Gastrocnemius medialis (tissue), 4 donors: ENCODE measurements at regions not wholly inside any gene's neighbourhood (a gene's known extent, or its start where the extent isn't known, plus 50 kb on each side); places are given as distances from the start of the nearest gene placed in this dataset.

ENCODE experiments used
- ATAC-seq, 2 donors: fragments of 150-250 bp; one replicate each; pipeline ENCODE4 v1.9.1; 2016
- DNase-seq, 2 donors: peaks; one replicate each; pipeline ENCODE4 v3.0.0-alpha.2; 2019
- H3K27ac ChIP-seq, 4 donors: fragments of 200-600 bp; sonication (generic); 1 replicate in 1 of 4; 2 replicates in 3 of 4; pipeline ENCODE4 v1.5.1; 2016 to 2018; ENCODE audit warnings: mild to moderate bottlenecking in 2 of 4, moderate library complexity in 1 of 4
- H3K27me3 ChIP-seq, 3 donors: fragments of 200-600 bp; sonication (generic) in 2 of 3; 1 replicate in 1 of 3; 2 replicates in 2 of 3; pipeline versions ENCODE4 v1.5.1 to v1.6.0; 2016 to 2019; ENCODE audit warnings: mild to moderate bottlenecking in 1 of 3, moderate library complexity in 1 of 3
- H3K36me3 ChIP-seq, 2 donors: fragments of 200-600 bp; sonication (generic) in 1 of 2; one replicate each; pipeline ENCODE4 v1.5.1; 2017 to 2018
- H3K4me1 ChIP-seq, 2 donors: fragments of 200-600 bp; sonication (generic) in 1 of 2; one replicate each; pipeline ENCODE4 v1.5.1; 2016 to 2017; ENCODE audit warnings: mild to moderate bottlenecking in 2 of 2
- H3K4me3 ChIP-seq, 4 donors: fragments of 200-600 bp; sonication (generic) in 3 of 4; 1 replicate in 1 of 4; 2 replicates in 3 of 4; pipeline ENCODE4 v1.5.1; 2016 to 2019; ENCODE audit warnings: mild to moderate bottlenecking in 2 of 4
- H3K9me3 ChIP-seq, 3 donors: fragments of 200-600 bp; sonication (generic) in 2 of 3; 1 replicate in 1 of 3; 2 replicates in 2 of 3; pipeline ENCODE4 v1.5.1; 2016 to 2019
- POLR2A ChIP-seq, 2 donors: fragments of 450-650 bp; IDR thresholded peaks; one replicate each; pipeline ENCODE4 v1.6.1; 2017; ENCODE audit warnings: antibody characterized with exemption in 2 of 2, mild to moderate bottlenecking in 2 of 2, moderate library complexity in 2 of 2
- in situ Hi-C, 4 donors: fragments of 200-750 bp; cut with MboI; loops; one replicate each; pipeline versions ENCODE4 v1.15.0 to v1.8.0; 2017; ENCODE audit warnings: low sequenced_read_pairs in 4 of 4
- intact Hi-C: fragments of 100-400 bp; cut with DNase I; formaldehyde crosslinking; loops from one replicate; pipeline ENCODE4 v1.15.1; 2023; ENCODE audit warnings: low total_unique reads
- TF ChIP-seq, protein P1 (sequence below), 5 experiments: fragments of 450-650 bp in 3 of 5; fragments of 200-600 bp in 2 of 5; sonication (generic) in 2 of 5; IDR thresholded peaks in 4 of 5; conservative IDR thresholded peaks in 1 of 5; 1 replicate in 4 of 5; 2 replicates in 1 of 5; pipeline ENCODE4 v1.5.1; 2016 to 2019; ENCODE audit warnings: antibody characterized with exemption in 5 of 5, mild to moderate bottlenecking in 3 of 5, moderate library complexity in 3 of 5

DNA sequence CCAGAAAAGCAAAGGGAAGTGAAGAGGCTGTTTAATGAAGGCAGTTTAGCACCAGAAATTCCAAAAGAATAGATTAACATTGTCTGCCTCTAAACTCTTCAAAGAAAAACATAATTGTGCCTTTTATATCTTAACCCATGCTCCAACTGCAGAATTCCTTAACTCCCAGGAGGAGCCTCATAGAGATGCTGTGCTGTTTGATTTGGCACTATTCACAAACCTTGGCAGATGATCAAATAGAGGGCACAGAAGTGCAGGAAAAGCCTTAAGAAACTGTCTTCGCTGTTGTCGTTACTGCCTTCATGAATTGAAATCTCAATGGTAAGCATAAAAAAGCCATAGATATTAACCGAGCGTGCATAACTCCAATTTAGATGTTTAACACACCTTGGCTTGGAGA lies 124.1 kb upstream of the MPPED2 start:
- H3K36me3 ChIP-seq = no peaks in the 10 kb centered on the region
- DNase-seq (no peak), ATAC-seq (no peak)
- intact Hi-C loops = no loop called here
- TF ChIP-seq, protein P1, sequence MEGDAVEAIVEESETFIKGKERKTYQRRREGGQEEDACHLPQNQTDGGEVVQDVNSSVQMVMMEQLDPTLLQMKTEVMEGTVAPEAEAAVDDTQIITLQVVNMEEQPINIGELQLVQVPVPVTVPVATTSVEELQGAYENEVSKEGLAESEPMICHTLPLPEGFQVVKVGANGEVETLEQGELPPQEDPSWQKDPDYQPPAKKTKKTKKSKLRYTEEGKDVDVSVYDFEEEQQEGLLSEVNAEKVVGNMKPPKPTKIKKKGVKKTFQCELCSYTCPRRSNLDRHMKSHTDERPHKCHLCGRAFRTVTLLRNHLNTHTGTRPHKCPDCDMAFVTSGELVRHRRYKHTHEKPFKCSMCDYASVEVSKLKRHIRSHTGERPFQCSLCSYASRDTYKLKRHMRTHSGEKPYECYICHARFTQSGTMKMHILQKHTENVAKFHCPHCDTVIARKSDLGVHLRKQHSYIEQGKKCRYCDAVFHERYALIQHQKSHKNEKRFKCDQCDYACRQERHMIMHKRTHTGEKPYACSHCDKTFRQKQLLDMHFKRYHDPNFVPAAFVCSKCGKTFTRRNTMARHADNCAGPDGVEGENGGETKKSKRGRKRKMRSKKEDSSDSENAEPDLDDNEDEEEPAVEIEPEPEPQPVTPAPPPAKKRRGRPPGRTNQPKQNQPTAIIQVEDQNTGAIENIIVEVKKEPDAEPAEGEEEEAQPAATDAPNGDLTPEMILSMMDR (IDR thresholded peaks at IDR 0.05 in 4 of 5, conservative IDR thresholded peaks at IDR 0.05 in 1 of 5) = no peak
- no peak for TF ChIP-seq POLR2A (IDR thresholded peaks at IDR 0.05)
- no peaks in the 10 kb centered on the region for H3K9me3 ChIP-seq
- H3K27ac ChIP-seq = no peak overlapping the region
- in situ Hi-C loops = no loop called here
- H3K27me3 ChIP-seq = no peaks in the 10 kb centered on the region
- H3K4me1 ChIP-seq = no peaks in the 10 kb centered on the region
- H3K4me3 ChIP-seq = no peak overlapping the region

DNA sequence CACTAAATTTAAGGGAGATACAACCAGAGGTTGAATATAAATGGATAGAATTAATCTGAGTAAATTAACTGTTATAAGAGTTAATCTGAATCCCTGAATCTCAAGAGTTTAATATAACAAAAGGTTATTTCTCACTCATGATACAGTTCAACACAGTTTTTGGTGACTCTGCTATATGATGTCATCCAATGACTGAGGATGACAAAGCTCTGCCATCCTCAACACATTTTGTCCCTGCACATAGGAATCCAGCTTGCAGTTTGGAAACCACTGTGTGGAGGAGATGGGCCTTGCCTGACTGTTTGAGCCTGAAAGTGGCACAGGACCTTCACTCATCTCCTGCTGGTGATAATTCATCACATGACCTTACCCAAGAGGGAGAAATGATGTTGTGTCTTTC lies 121.0 kb upstream of the MPPED2 start:
- in situ Hi-C loops (no loop called here), intact Hi-C loops (no loop called here)
- TF ChIP-seq, protein P1 (IDR thresholded peaks at IDR 0.05 in 4 of 5, conservative IDR thresholded peaks at IDR 0.05 in 1 of 5) = no peak
- TF ChIP-seq POLR2A (IDR thresholded peaks at IDR 0.05) = no peak
- Histone ChIP-seq H3K4me3 (no peak overlapping the region), H3K27ac (no peak overlapping the region), H3K27me3 (no peaks in the 10 kb centered on the region), H3K4me1 (no peaks in the 10 kb centered on the region), H3K9me3 (no peaks in the 10 kb centered on the region), H3K36me3 (no peaks in the 10 kb centered on the region)
- ATAC-seq = no peak
- no peak for DNase-seq

DNA sequence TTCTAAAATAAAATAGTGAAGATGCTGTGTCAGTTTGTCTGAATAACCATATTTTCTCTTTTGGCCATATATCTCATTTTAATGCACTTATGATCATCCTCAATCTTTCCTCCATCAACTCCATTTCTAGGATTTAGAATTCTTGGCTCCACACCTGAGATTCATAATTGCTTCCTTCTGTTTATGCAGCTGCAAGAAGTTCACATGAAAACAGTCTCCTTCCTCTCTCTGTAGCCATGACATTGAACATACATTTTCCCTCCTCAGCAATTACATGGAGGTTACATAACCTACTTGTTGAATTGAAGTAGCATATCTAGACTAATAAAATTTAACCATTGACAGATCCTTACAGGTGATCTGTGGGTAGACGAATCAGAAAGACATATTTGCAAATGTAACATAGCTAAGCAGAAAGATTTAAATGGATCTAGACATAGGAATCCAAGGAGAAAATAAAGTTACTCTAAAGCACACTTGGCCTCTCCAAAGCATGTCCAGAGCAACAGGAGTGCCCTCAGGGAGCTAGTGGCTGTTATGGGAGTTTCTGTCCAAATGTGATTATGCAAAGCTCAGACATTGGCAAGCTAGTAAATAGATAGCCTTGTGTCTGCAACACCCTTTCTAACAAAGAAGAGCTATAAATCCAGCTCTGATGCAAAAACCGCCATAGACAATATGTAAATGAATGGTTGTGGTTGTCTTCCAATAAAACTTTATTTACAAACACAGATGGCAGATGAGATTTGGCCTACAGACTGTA lies 119.9 kb upstream of the MPPED2 start:
- ATAC-seq (no peak), DNase-seq (no peak)
- Histone ChIP-seq H3K4me1 (no peaks in the 10 kb centered on the region), H3K4me3 (no peak overlapping the region), H3K27me3 (no peaks in the 10 kb centered on the region), H3K9me3 (no peaks in the 10 kb centered on the region), H3K36me3 (no peaks in the 10 kb centered on the region), H3K27ac (no peak overlapping the region)
- intact Hi-C loops = no loop called here
- in situ Hi-C loops = no loop called here
- TF ChIP-seq, protein P1 (IDR thresholded peaks at IDR 0.05 in 4 of 5, conservative IDR thresholded peaks at IDR 0.05 in 1 of 5) = no peak
- TF ChIP-seq POLR2A (IDR thresholded peaks at IDR 0.05) = no peak

DNA sequence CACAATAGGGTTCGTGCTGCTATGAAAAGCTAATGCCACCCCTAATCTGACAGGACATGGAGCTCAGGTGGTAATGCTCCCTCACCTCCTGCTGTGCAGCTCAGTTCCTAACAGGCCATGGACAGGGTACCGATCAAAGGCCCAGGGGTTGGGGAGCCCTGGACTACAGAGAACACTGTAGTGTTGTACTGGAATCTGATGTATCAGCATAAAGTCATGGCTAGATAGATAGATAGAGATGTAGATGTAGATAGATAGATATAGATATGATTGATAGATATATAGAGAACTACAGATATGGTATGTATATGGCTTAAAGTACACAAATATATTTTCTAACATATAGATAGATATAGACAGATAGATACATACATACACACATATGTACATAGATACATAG lies 112.3 kb upstream of the MPPED2 start:
- DNase-seq = no peak
- no peak for TF ChIP-seq POLR2A (IDR thresholded peaks at IDR 0.05)
- TF ChIP-seq, protein P1 (IDR thresholded peaks at IDR 0.05 in 4 of 5, conservative IDR thresholded peaks at IDR 0.05 in 1 of 5) = no peak
- H3K27ac ChIP-seq = no peak overlapping the region
- no peaks in the 10 kb centered on the region for H3K9me3 ChIP-seq
- H3K4me1 ChIP-seq = peaks cover 0 to 6% of the 10 kb centered on the region in 2 donors
- ATAC-seq = no peak
- H3K36me3 ChIP-seq = no peaks in the 10 kb centered on the region
- no peaks in the 10 kb centered on the region for H3K27me3 ChIP-seq
- intact Hi-C loops (no loop called here), in situ Hi-C loops (no loop called here)
- H3K4me3 ChIP-seq = no peak overlapping the region

DNA sequence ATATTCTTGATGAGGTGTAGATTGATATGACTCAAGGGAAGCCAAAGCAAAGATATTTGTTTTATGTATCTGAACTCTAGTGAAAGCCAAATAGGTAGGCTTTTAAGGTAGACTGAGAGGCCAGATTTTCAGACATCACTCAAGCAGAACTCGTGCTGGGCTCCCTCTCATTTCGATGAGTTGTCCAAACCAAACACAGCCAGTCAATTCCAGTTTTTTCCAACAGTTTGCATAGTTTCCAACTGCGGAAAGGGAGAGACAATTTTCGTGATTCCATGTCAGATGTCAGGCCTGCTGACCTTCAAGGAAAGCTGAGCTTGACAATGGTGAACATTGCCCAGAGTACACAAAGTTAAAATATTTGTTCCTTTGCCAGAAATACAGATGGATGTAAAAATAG lies 110.9 kb upstream of the MPPED2 start:
- intact Hi-C loops = no loop called here
- ATAC-seq (no peak), DNase-seq (no peak)
- Histone ChIP-seq H3K9me3 (no peaks in the 10 kb centered on the region), H3K4me1 (peaks cover 0 to 6% of the 10 kb centered on the region in 2 donors), H3K4me3 (no peak overlapping the region), H3K36me3 (no peaks in the 10 kb centered on the region), H3K27ac (peak overlapping the region in 1 of 4 donors; percentile 21), H3K27me3 (no peaks in the 10 kb centered on the region)
- in situ Hi-C loops = no loop called here
- no peak for TF ChIP-seq POLR2A (IDR thresholded peaks at IDR 0.05)
- TF ChIP-seq, protein P1 (IDR thresholded peaks at IDR 0.05 in 4 of 5, conservative IDR thresholded peaks at IDR 0.05 in 1 of 5) = no peak
